OCI-LY7 (cell line): ENCODE measurements at regions not wholly inside any gene's neighbourhood (a gene's known extent, or its start where the extent isn't known, plus 50 kb on each side); places are given as distances from the start of the nearest gene placed in this dataset.
A peak's percentile ranks its signal among the peaks of the same experiment; 100 is the strongest.

Experiments used
- CTCF ChIP-seq: fragments of 200-600 bp; sonication (generic); conservative IDR thresholded peaks from 2 replicates; pipeline ENCODE4 v1.5.1; 2014; ENCODE audit warnings: mild to moderate bottlenecking, antibody characterized with exemption, low read length, moderate library complexity, mixed read lengths
- EZH2phosphoT487 ChIP-seq: fragments of 200-600 bp; sonication (generic); IDR thresholded peaks from 2 replicates; pipeline ENCODE4 v1.6.1; 2018; ENCODE audit warnings: low read depth, borderline replicate concordance, mild to moderate bottlenecking, mixed run types, antibody characterized with exemption, low read length, moderate library complexity, mixed read lengths

DNA sequence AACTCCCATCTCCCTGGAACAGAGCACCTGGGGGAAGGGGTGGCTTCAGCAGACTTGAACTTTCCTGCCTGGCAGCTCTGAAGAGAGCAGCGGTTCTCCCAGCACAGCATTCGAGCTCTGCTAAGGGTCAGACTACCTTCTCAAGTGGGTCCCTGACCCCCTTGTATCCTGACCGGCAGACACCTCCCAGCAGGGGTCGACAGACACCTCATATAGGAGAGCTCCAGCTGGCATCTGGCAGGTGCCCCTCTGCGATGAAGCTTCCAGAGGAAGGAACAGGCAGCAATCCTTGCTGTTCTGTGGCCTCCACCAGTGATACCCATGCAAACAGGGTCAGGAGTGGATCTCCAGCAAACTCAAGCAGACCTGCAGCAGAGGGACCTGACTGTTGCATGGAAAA lies 244.1 kb upstream of the RASGEF1B start:
- TF ChIP-seq CTCF (0 out of 2 replicates have a peak, but pooled peaks have one; percentile 17), EZH2phosphoT487 (no peak)
